ENCODE measurements at regions not wholly inside any gene's neighbourhood (a gene's known extent, or its start where the extent isn't known, plus 50 kb on each side); places are given as distances from the start of the nearest gene placed in this dataset.
"Not testable (repeated sequence)": the region's sequence is repeated elsewhere in the genome, so short reads cannot be mapped to it uniquely, and the experiment has no call there.

DNA sequence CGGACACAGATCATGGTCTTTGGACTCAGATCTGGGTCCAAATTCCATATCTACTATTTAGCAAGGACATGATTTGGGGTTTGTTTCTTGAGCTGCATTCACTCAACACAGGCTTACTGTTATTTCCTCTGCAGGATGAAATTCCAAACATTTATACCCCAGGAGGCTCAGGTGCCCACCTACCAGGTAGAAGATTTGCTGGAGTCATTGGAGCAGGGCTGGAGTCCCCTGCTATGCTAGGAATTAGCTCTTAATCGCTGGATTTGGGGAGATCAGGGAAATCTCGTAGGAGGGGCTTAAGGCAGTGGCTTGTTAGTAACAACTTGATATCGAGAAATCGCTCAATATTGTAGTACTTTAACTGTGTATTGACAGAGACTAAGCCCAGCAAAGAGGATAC, 193.0 kb downstream of the IL20RB start:
- Mint-ChIP-seq H3K9me3 (no peaks in the 10 kb centered on the region), H3K4me3 (no peak overlapping the region), H3K27ac (no peak overlapping the region), H3K4me1 (no peaks in the 10 kb centered on the region), H3K36me3 (no peaks in the 10 kb centered on the region), H3K27me3 (peaks cover 5% of the 10 kb centered on the region)
- POLR2A ChIA-PET = no interaction called here
- DNase-seq = no peak
- no peak for ATAC-seq (ENCODE audit: low read depth)

DNA sequence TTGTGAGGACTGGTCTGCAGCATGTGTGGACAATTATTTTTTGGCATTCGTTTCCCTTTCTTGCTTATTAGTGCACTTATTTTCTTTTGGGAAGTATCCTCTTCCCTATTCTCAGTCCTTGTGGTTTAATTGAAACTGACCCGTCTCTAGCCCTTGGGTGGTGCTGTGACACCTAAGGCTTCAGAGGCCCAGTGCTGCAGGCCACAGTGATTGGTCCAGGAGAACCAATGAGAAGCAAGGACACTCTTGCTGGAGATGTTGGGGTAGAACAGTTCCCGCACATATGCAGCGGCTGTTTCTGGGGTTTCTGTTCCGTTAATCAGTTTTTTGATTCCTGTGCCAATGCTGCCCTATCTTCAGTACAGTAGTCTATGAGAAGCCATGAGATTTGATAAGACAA, 195.3 kb downstream of the IL20RB start:
- H3K4me1 Mint-ChIP-seq; ATAC-seq (ENCODE audit: low read depth); POLR2A ChIA-PET; DNase-seq; H3K27me3 Mint-ChIP-seq; H3K36me3 Mint-ChIP-seq; H3K27ac Mint-ChIP-seq; H3K4me3 Mint-ChIP-seq; H3K9me3 Mint-ChIP-seq: not testable (repeated sequence)

DNA sequence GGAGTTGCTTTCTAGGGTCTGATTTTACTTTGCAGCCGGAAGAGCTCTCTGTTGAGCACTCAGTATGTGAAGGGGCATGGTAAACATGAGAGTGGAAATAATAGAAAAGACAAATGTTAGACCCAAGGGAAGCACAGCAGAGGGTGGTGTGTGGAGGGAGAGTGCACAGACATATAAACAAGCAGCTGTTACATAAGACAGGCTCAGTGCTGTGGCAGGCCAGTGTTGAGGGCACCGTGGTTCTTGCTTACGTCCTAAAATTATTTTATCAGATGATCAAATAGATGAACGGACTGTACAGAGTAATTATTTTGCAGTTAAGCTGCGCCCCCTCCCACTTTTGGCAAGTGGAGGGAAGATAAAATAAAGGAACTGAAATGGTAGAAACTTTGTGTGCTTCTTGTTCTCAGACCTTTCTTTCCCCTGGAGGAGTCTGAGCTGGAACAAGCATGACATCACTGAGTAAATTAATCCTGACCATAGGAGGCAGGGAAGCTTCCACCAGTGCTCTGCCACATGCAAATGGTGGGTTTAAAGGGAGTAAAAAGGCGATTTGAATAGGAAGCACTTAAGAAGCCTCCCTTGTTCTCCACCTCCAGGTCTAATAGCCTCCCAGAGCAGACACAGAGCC, 205.6 kb downstream of the IL20RB start:
- DNase-seq (no peak), ATAC-seq (ENCODE audit: low read depth) (no peak)
- Mint-ChIP-seq H3K36me3 (no peaks in the 10 kb centered on the region), H3K9me3 (no peaks in the 10 kb centered on the region), H3K27me3 (peaks cover 2% of the 10 kb centered on the region), H3K27ac (no peak overlapping the region), H3K4me3 (no peak overlapping the region), H3K4me1 (no peaks in the 10 kb centered on the region)
- POLR2A ChIA-PET = no interaction called here

DNA sequence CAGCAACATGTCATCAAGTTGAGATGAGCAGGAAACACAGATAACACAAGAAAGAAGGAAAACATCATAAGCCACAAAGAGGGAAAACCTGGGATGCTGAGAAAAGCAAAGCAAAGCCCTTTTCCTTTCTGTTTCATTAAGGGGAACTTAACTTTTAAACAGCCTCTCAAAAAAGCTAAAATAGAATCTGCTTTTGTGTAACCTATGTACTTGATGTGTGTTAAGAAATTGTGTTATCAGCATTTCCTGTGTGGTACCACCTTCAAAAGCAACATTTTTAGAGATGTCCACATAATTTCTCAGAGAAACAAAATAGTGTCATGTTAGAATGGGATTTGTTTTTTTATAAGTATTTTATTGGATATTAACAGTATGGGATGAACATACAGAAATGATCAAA, 206.2 kb downstream of the IL20RB start:
- Mint-ChIP-seq H3K27ac (no peak overlapping the region), H3K36me3 (no peaks in the 10 kb centered on the region), H3K4me1 (no peaks in the 10 kb centered on the region)

DNA sequence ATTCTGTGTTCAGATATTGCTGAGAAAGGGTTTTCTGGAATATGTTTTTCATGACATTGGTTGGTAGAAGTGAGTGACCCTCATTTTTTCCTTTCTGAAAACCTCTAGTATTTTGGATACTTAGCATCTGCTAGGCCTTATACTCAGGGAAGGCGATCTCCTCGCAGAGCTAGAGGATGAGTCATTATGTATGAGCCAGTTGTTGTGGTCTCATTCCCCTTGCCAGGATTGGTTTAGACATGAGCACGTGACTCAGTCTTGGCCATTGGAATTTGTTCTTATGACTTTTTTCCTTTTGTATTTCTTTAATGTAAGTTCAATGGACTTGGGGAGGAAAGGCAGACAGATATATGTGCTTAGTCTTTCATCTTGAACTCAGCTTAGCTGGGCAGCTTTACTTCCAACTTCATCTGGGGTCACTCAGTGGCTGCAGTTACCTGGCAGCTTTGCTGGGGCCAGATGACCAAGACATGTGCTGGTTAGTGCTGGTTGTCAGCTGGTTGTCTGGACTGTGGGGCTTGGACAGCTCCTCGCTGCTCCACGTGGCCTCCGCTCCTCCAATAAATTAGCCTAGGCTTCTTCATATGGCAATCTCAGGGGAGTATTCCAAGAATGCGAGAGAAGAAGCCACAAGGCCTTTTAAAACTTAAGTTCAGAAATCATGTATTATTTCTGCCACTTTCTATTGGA, 207.5 kb downstream of the IL20RB start:
- Mint-ChIP-seq H3K4me3 (no peak overlapping the region), H3K36me3 (no peaks in the 10 kb centered on the region), H3K27me3 (peaks cover 2% of the 10 kb centered on the region), H3K27ac (no peak overlapping the region), H3K9me3 (no peaks in the 10 kb centered on the region), H3K4me1 (no peaks in the 10 kb centered on the region)
- POLR2A ChIA-PET = no interaction called here
- DNase-seq (no peak), ATAC-seq (ENCODE audit: low read depth) (no peak)

More for the DNA sequence above, 206.2 kb downstream of the IL20RB start:
- H3K9me3 Mint-ChIP-seq = no peaks in the 10 kb centered on the region
- DNase-seq = no peak
- H3K4me3 Mint-ChIP-seq = no peak overlapping the region
- peaks cover 2% of the 10 kb centered on the region for H3K27me3 Mint-ChIP-seq
- POLR2A ChIA-PET = no interaction called here
- no peak for ATAC-seq (ENCODE audit: low read depth)

DNA sequence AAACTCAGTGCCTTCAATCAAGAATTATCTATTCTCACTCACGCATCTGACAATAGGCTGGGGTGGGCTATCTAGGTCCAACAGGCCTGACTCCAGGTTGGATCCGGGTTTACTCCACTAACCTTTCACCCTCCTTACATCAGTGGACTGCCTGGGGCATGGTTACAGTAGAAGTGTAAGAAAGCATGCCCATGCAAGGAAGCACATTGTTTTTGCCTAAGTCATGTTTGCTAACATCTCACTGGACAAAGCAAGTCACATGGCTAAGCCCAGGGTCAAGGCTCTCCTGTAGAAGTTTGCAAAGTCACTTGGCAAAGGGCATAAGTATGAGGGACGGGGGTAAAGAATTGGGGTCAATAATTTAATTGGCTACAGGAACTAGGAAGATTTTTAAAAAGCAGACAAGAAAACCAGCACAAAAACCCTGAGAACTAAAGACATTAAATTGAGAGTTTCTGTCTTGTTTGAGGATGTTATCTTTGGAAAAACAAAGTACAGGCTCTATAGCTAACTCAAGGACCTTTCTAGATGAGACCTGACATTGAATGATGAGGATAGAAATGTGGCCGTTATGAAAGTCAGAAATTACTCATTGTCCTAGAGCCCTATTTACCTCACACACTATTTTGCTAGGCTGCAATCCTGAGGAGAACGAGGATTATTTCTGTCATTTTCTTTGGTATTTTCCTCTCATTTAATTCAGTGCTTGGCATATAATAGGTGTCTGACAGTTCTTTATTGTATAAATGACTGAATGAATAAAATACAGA, 214.2 kb downstream of the IL20RB start:
- POLR2A ChIA-PET = no interaction called here
- no peaks in the 10 kb centered on the region for H3K9me3 Mint-ChIP-seq

DNA sequence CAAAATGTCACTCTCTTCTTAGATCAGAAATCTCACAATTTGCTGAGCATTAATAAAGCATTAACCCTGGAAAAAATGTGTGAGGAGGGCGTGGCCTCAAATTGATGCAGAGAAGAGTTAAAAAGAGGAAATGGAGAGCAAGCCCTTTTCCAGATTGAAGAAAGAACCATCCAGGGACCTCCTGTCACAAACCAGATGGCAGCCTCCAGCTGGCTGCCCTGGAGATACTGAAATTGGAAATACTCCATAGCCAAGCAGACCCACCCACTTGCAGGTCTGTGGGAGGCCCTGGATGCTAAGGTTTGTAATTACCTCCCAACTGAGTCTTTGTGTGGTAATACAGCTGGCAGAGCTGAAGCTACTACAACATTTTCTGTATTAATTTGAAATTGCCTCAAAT, 214.9 kb downstream of the IL20RB start:
- ATAC-seq (ENCODE audit: low read depth) (no peak), DNase-seq (no peak)
- POLR2A ChIA-PET = no interaction called here
- Mint-ChIP-seq H3K4me1 (no peaks in the 10 kb centered on the region), H3K27ac (no peak overlapping the region), H3K27me3 (peaks cover 4% of the 10 kb centered on the region), H3K36me3 (no peaks in the 10 kb centered on the region), H3K9me3 (no peaks in the 10 kb centered on the region), H3K4me3 (no peak overlapping the region)

More for the DNA sequence above, 214.2 kb downstream of the IL20RB start:
- Mint-ChIP-seq H3K4me3 (no peak overlapping the region), H3K27ac (no peak overlapping the region), H3K27me3 (peaks cover 4% of the 10 kb centered on the region), H3K36me3 (no peaks in the 10 kb centered on the region), H3K4me1 (no peaks in the 10 kb centered on the region)
- DNase-seq = no peak
- ATAC-seq (ENCODE audit: low read depth) = no peak

DNA sequence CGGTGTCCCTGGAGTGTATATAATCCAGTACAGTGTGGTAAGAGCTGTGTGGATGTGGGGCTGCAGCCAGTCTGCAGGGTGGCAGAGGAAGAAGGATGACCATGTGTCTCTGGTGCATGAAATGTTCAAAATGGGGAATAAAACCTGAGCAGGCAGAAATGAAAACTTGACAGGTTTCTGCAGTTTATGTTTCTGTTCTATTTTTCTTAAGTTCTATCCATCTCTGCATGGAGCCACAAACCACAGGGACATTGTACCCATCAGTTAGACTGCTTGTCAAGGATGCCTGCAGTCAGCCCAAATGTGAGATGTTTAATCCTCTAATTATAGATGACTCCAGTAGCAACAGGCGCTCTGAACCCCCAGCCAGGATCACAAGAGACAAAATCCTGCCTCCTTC, 216.7 kb downstream of the IL20RB start:
- no peak overlapping the region for H3K4me3 Mint-ChIP-seq
- H3K4me1 Mint-ChIP-seq = no peaks in the 10 kb centered on the region
- DNase-seq (no peak), ATAC-seq (ENCODE audit: low read depth) (no peak)
- H3K9me3 Mint-ChIP-seq = no peaks in the 10 kb centered on the region
- POLR2A ChIA-PET = no interaction called here
- peaks cover 4% of the 10 kb centered on the region for H3K27me3 Mint-ChIP-seq
- no peak overlapping the region for H3K27ac Mint-ChIP-seq
- H3K36me3 Mint-ChIP-seq = no peaks in the 10 kb centered on the region

DNA sequence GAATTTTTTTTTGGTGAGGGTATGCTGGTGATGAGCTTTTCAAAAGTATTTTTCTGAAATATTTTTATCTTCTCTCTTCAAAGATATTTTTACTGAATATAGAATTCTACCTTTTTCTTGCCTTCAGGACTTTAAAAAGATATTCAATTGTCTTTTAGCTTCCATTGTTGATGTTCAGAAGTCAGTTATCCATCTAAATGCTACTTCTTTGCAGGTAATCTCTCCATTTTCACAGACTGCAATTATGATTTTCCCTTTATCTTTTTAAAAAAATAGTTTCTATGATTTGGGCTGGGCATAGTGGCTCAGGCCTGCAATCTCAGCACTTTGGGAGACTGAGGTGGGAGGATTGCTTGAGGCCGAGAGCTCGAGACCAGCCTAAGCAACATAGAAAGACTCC, 222.4 kb downstream of the IL20RB start:
- Mint-ChIP-seq H3K27ac (no peak overlapping the region), H3K36me3 (no peaks in the 10 kb centered on the region), H3K4me1 (no peaks in the 10 kb centered on the region), H3K27me3 (peaks cover 2% of the 10 kb centered on the region), H3K4me3 (no peak overlapping the region), H3K9me3 (no peaks in the 10 kb centered on the region)
- ATAC-seq (ENCODE audit: low read depth) = no peak
- POLR2A ChIA-PET = no interaction called here
- DNase-seq = no peak

DNA sequence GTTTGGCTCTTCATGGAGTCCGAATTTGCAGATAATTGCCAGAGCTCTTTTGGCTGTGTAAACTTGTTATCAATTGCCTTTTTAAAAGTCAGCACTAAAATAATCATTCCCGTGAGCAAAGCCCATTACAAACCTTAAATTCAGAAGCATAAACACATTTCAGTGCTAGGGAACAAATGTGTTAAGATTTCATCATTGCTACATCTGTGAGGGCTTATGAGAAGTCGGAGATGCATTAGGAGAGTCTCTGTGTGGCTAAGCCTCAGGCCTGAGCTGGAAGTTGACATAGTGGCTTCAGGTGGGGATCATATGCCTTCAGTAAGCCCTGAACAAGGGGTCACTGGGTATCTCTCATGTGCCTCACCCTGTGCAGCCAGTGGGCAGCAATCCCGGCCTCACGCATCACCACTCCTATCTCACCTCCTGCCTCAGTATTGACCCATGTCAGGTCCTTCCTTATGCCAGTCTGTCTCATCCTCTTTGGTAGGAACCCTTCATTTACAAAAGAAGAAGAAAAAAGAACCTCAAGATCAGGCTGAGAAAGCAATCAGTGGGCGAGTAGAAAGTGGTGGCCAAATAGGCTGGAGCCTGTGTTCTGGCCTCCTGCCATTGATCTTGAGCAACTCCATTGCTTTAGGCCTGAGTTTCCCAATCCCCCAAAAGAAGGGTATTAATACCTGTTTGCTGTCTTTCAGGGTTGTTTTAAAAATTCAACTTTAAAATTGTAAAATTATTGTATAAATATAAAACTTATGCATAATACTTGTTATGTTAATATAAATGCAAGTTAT, 233.5 kb downstream of the IL20RB start:
- H3K4me3 Mint-ChIP-seq = no peak overlapping the region
- no peaks in the 10 kb centered on the region for H3K36me3 Mint-ChIP-seq
- POLR2A ChIA-PET = interaction anchor here (0.6 kb wide), 1 partner anchor 825 kb away, joined by 3 read pairs; no protein-coding TSS in a partner anchor
- DNase-seq (no peak), ATAC-seq (ENCODE audit: low read depth) (no peak)
- H3K27ac Mint-ChIP-seq = no peak overlapping the region
- H3K9me3 Mint-ChIP-seq = no peaks in the 10 kb centered on the region
- H3K4me1 Mint-ChIP-seq = no peaks in the 10 kb centered on the region
- H3K27me3 Mint-ChIP-seq = peaks cover 2% of the 10 kb centered on the region

DNA sequence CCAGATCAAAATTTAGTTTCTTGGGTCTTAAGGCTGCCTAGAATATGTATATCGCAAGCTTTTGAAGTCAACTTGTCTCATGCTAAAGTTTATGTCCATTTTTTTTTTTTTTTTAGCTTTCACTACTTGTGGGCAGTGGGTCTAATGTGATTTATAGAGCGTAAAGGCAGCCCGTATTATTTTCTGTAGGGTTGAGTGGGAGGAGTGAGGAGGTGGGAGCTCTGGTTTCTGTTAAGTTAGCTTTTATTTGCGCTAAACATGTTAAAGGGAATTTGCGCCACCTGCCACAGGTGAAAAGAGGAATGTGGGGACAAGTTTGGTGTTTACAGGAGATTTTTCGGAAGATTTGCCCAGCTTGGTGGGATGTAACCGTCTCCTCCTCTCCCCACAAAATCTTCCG, 234.2 kb downstream of the IL20RB start:
- Mint-ChIP-seq H3K36me3 (no peaks in the 10 kb centered on the region), H3K27me3 (peaks cover 2% of the 10 kb centered on the region), H3K4me3 (no peak overlapping the region), H3K9me3 (no peaks in the 10 kb centered on the region), H3K4me1 (no peaks in the 10 kb centered on the region), H3K27ac (no peak overlapping the region)
- POLR2A ChIA-PET = interaction anchor here (0.6 kb wide), 1 partner anchor 825 kb away, joined by 3 read pairs; no protein-coding TSS in a partner anchor
- DNase-seq (no peak), ATAC-seq (ENCODE audit: low read depth) (no peak)

DNA sequence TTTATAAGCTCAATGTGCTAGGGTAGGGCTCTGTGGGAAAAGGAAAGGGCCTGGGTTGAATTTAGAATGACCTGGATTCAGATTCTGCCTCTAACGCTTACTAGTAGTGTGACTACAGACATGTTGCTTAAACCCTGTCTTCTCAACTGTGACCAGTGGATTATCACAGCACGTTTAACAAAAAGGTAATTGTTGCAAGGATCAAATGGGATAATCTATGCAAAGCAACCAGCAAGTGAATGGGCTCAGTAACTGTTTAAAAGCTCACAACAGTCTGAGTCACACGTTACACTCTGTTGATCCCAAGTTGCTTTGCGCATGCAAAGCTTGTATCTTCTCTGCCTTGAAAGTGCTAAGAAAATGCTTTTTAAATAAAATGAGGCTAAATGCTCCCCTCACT, 236.5 kb downstream of the IL20RB start:
- H3K9me3 Mint-ChIP-seq = no peaks in the 10 kb centered on the region
- H3K36me3 Mint-ChIP-seq = no peaks in the 10 kb centered on the region
- no peak overlapping the region for H3K27ac Mint-ChIP-seq
- no peak for ATAC-seq (ENCODE audit: low read depth)
- peaks cover 2% of the 10 kb centered on the region for H3K27me3 Mint-ChIP-seq
- H3K4me1 Mint-ChIP-seq = no peaks in the 10 kb centered on the region
- POLR2A ChIA-PET = no interaction called here
- no peak for DNase-seq
- no peak overlapping the region for H3K4me3 Mint-ChIP-seq

DNA sequence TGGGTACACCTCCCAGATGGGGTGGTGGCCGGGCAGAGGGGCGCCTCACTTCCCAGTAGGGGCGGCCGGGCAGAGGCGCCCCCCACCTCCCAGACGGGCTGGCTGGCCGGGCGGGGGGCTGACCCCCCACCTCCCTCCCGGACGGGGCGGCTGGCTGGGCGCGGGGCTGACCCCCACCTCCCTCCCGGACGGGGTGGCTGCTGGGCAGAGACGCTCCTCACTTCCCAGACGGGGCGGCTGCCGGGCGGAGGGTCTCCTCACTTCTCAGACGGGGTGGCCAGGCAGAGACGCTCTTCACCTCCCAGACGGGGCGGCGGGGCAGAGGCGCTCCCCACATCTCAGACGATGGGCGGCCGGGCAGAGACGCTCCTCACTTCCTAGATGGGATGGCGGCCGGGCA, 240.6 kb downstream of the IL20RB start:
- H3K9me3 Mint-ChIP-seq; H3K27me3 Mint-ChIP-seq; H3K4me3 Mint-ChIP-seq; H3K4me1 Mint-ChIP-seq; H3K27ac Mint-ChIP-seq; H3K36me3 Mint-ChIP-seq; DNase-seq; POLR2A ChIA-PET; ATAC-seq (ENCODE audit: low read depth): not testable (repeated sequence)

All from activated naive CD8-positive, alpha-beta T cell treated with anti-CD3 and anti-CD28 coated beads, Interleukin-2, amount 10 ng/mL, durations not matched to agents 7 days and 5 days (primary cell).